Renal cortical epithelial cell (primary cell): ENCODE measurements at regions not wholly inside any gene's neighbourhood (a gene's known extent, or its start where the extent isn't known, plus 50 kb on each side); places are given as distances from the start of the nearest gene placed in this dataset.

Source experiments
- DNase-seq: peaks from one replicate; pipeline ENCODE4 v3.0.0-alpha.2; 2011; ENCODE audit warnings: low read depth

DNA sequence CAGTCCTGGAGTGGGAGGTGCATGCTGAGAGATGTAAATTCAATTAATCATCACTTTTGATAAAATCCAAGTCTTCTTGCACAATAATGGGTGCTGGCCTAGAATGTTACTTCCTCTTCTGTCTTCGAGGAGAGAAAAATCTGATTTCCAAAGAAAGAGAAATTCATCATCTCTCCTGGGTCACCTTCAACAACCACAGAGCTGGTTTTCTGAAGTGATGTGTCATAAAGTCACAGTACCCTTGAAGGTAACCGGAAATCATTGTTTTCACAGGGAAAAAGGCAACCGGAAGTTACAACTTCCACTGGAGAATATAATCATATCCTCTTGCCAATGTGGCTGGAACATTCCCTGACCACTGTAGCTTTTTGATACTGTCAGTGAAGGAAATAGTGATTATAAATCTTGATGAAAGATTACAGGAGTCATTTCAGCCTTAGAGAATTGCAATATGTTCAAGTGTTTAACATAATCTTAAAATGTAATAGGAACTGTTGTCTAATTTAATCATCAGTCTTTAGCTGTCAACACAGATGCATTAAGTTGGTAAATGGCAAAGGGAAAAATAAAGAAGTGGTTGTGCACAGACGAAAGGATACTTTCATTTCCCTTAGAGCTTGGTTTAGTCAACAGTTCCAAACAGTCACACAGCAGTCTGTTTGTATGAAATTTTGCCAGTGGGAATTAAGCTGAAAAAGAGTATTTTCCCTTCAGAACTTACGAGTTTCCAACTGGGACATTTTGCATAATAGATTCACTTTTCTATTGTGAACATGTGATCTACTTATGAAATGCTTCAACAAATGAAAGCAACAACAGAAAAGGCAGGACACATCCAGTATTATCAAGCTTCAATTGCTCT, 106.5 kb upstream of the SLC4A7 start:
- DNase-seq, result peak; percentile 60

DNA sequence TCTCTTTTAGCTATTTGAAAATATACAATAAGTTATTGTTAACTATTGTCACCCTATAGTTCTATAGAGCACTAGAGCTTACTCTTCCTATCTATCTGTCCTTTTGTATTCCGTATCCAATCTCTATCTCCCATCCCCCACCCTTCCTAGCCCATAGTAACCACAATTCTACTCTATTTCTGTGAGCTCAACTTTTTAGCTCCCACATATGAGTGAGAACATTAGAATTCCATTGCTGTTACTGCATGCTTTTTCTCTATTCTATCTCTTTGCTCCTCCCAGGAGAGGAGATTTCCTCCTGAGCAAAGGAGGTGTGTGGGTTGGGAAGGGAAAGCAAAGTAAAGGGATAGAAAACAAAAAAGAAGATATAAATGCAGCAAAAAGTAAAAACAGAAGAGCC, 105.6 kb upstream of the SLC4A7 start:
- no peak for DNase-seq

DNA sequence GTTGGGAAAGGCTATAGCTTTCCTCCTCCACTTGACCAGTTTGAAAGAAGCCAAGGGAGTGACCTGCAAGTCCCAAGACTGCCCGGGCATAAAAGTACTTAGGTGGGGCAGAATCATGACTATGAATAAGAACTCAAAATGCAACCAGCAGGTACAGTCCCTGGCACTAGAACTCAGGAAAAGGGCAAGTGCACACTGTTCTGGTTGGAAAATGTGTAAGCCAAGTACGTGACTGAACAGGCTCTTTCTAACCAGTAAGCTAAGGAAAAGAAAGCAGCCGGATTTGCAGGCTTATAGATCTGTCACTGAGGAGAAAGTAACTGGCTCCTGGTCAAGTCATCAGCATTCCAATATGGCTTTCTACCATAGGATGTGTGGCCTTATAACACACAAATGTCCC, 101.2 kb upstream of the SLC4A7 start:
- DNase-seq, result peak; percentile 95

DNA sequence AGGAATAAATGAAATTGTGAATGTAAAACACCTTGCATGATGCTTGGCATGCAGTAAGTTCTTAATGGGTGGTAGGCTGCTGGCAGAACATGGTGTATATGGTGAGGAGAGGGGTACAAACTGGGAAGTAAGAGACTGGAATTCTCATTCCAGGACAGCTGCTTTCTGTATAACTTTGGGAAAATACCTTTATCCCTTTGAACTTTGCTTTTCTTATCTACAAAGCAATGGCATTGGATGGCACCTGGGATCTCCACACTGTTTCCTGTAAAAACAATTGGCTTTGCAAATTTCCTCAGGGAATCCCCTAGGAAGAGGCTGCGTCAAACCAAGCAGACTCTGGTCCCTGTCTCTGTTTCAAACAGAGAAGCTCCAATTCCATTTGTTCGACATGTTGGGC, 100.7 kb upstream of the SLC4A7 start:
- DNase-seq, result no peak

DNA sequence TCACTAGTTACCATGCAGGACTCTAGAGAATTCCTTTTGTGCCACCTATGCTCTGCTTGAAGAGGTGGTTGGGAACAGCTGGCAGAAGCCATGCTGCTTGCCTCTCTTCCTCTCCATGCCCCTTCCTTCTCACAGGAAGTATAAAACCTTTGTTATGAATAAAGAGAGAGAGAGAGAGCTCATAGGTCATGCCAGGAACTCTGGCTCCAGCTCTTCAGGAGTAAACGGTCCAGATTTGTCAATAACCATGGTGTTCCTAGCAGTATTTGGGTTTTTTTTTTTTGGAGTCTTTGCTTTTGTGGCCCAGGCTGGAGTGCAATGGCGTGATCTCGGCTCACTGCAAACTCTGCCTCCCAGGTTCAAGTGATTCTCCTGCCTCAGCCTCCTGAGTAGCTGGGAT, 97.7 kb upstream of the SLC4A7 start:
- DNase-seq, result no peak

DNA sequence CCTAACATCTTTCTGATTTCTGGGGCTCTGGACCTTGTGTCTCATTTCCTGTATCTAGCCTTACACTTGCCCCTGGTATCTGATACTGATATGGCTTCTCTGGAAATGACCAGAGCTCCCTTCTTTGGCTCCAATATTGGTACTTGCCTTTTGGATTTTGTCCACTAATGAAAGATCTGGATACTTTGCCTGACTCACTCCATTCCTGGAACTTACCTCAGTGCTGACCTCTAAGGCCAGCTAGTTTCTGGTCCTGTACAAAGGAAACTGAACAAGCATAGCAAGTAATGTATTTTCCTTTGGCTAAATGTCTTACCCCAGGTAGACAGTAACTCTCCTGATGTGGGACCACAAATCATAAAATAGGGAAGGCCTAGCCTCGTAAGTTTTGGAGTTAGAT, 93.8 kb upstream of the SLC4A7 start:
- DNase-seq, result peak; percentile 85

DNA sequence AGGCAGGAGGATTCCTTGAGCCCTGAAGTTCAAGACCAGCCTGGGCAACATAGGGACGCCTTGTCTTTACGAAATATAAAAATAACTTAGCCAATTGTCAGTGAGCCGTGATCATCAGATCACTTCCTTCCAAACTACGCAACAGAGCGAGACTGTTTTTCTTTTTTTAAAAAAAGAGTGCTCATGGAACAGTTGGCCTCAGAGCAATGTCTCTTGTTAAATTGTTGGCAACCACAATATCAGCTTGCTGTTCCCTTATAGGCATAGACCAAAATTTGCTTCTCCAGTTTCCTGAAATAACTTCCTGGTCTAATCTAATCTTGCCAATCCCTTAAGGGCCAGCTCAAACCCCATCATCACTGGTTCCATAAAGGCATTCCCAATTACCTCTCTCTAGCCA, 93.3 kb upstream of the SLC4A7 start:
- no peak for DNase-seq

DNA sequence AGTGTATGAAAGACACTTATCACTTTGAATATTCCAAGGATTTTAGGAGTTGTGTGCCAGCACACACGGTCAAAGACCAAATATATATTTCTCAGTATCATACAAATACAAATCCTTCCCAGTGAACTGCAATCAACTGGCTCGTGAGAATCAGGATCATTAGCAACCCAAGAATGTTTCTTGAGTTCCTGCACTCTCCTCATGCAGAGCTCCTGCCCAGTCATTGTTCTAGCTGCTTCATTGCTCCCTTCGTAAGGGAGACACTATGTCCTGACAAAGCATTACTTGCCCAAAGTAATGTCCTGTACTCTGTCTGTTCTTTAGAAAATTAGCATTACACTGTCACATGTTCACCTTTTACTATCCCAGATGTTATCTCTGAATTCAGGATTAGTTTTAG, 92.0 kb upstream of the SLC4A7 start:
- DNase-seq, result peak; percentile 95

DNA sequence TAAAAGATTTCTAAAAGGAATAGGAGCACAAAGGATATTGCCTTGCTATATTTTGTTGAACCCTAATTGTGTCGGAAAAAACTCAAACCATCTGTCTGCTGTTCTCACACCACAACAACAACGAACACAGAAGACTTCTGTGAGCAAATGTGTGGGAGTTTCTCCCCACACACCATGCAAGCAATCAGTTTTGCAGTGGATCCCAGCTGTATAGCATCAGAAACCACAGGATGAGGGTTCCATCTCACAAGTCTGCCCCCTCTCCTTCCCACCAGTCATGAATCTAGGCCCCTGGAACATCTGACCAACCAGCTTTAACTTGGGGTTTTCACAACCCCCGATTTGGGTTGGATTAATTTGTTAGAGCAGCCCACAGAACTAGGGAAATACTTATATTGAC, 91.3 kb upstream of the SLC4A7 start:
- DNase-seq, result no peak

DNA sequence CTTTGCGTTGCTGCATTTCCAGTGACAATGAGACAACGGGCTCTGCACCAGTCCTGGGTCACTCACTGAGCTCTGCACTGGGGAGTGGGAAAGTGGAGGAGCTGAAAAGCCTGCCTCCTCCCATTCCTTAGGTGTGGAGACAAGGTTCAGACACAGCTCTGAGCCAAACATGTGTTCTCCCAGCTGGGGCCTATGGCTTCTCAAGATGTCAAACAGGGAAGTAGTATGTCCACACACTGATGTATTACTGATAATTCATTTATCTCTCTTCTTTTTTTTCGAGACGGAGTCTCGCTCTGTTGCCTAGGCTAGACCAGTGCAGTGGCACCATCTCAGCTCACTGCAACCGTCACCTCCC, 90.2 kb upstream of the SLC4A7 start:
- DNase-seq, result no peak

DNA sequence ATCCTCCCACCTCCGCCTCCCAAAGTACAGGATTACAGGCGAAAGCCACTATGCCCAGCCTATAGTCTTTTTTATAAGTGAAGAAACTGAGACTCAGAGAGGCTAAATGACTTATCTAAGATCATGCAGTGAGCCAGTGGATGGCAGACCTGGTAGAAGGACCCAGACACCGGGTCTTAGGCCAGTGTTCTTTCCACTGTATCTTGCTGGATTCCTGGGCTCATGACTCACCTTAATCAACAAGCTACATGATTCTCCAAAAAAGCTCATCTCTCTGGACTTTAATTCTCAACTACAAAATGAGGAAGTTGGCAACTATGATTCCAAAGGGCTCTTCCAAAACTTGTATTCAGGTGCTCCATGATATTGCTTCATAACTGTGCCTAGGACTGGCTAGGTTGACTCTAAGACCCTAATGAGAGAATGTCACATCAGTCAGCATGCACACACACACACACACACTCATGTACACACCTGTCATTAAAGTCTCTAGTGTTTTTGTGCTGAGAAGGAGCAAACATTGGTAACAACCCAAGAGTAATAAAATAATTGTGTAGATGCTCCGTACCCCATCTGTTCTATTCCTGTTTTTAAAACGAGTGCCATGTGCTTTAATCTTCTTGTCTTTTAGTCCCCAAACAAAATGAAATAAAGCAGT, 89.7 kb upstream of the SLC4A7 start:
- DNase-seq, result no peak

DNA sequence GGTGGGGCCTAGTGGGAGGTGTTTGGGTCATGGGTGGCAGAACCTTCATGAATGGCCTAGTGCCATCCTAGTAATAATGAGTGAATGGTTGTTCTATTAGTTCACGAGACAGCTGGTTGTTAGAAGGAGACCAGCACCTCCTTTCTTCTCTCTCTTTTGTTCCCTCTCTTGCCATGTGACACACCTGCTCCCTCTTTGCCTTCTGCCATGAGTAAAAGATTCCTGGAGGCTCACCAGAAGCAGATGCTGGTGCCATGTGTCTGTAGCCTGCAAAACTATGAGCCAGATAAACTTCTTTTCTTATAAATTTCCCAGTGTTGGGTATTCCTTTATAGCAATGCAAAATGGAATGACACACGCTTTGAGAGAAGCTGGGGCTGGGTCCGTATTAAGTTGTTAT, 89.0 kb upstream of the SLC4A7 start:
- DNase-seq, result no peak

DNA sequence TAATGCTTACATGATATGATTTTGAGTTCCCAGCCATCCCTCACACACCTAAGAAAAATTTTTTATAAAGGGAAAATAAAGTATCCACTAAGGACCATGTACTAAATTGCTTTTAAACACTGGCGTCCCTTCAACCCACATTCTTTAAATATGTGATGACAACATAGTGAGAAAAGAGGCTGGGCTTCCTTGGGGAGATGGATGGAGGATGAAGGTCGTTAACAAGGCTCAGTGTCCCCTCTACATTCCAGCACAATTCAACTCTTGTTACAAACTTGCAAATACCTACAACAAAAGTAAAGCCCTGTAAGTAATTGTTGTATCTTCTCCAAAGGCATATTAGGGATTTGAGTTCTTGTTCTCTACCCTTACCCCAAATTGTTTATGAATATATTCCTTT, 87.2 kb upstream of the SLC4A7 start:
- DNase-seq, result no peak

DNA sequence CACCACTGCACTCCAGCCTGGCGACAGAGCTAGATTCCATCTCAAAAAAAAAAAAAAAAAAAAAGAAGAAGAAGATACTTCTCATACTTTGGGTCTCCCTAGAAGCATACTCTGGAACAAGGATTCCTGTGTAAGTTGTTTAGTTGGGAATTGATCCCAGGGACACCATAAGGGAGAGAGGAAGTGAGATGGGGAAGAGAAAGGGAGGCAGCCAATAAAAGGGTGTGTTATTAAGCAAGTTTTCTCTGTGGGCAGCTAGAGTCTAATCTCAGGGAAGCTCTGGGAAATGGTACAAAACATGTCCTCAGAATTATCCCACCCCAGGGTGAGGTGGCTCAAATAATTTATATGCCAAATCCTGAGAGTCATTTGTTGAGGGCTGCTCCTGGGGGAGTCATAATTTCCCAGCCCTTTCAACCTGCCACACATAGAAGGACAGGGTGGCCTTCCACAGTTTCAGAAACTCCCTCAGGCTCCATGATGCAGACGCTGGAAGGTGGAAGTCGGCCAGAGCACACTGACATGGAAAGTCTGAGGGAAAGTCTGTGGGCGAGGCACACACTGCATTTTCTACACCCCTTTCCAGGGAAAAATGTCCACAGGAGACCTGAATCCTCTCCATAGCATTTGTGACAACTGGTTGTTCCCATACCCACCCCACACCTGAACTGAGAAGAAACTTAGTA, 86.4 kb upstream of the SLC4A7 start:
- peak; percentile 19 for DNase-seq

DNA sequence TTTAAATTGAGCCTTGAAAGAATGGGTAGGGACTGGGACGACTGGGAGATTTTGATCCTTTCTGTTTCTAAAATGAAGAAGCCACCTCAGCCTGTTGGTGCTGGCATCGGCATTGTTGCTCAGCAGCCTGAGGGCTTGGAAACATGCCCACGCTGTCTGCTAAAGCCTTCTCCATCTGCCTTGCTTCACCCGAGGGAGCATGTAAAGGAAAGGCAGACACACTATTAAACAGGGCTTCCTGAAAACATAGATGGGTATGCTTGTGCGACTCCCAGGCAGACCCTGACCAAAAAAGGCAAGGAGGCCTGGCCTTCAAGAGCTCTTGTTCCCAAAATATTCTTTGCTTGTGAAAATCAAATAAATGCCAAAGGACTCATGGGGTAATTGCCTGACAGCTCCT, 84.2 kb upstream of the SLC4A7 start:
- DNase-seq, result peak; percentile 57

DNA sequence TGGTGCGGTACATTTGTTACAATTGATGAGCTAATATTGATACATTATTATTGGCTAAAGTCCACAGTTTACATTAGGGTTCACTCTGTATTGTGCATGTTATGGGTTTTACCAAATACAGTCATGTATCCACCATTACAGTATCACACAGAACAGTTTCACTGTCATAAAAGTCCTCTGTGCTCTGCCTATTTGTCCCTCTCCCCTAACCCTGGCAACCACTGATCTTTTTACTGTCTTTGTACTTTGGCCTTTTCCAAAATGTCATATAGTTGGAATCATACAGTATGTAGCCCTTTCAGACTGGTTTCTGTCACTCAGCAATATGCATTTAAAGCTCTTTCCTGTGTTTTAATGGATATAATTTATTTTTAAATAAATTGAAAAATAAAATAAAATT, 83.1 kb upstream of the SLC4A7 start:
- DNase-seq, result no peak

DNA sequence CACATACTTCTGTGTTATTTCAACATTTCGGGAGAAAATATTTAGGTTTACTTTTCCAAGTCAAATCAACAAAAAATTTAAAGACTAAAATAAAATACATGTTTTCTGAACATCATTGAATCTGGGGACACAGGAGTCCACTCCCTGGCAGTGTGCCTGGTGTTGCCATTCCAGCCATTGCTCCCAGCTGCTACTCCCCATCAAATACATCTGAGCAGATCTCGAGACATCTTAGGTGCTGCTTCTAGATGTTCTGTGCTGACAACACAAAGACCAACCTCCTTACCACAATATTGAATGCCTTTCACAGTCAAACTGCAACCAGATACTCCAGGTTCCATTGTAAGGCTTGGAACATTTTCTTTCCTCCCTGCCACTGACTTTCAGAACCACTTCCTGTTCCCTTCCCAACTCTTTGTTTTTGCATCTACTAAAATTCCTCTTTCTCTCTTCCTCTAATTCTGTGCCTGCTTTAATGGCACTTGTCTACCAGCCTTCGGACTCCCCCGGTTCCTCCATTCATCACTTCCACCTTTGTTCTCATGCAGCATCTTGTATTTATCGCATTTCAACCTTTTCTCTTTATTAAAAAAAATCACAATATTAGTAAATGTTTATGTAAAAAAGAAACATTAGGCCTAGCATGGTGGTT, 81.1 kb upstream of the SLC4A7 start:
- DNase-seq, result no peak

DNA sequence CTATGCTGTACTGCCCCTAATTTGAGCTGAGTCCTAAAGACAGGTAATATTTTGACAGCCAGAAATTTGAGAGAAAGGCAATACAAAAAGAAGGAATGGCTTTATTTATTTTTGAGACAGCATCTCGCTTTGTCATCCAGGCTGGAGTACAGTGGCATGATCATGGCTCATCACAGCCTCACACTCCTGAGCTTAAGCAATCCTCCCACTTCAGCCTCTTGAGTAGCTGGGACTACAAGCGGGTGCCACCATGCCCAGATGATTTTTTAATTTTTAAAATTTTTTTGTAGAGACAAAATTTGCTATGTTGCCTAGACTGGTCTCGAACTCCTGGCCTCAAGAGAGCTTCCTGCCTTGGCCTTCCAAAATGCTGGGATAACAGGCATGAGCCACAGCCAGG, 77.4 kb upstream of the SLC4A7 start:
- DNase-seq, result no peak

DNA sequence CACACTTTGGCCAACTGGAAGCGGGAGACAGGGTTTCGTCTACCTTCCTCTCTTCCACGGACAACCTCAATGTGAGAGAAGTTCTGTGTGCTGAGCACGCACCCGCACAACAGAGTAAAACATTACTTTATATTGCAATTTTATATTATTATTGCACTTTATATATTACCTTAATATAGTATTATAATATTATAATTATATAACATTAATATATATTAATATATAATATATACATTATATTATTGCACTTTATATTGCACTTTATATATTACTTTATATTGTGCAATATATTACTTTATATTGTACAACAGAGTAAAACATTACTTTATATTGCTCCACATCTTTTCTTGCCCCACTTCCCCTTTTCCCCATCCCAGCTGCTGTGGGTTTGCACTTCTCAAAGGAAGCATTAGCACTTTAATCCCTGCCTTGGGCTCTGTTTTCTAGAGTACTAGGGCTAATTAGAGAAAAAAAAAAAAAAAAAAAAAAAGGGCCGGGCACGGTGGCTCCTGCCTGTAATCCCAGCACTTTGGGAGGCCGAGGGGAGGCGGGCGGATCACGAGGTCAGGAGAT, 76.4 kb upstream of the SLC4A7 start:
- no peak for DNase-seq

DNA sequence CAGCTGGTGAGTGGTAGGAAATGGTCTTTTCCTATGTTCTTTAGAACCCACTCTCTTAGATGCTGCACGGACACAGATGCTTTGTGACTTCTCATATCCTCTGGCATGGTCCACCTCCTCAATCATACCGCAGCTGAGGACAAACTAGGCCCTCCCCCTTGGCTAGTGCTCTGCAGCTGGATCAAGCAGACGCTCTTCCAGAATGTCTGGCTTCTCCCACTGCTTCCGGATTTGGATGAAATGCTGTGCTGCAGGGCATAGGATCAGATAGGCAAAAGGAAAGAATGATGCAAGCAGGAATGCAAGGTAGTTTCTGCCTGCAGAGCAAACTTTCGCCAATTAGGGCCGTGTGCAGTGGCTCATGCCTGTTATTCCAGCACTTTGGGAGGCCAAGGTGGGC, 75.7 kb upstream of the SLC4A7 start:
- DNase-seq, result no peak

DNA sequence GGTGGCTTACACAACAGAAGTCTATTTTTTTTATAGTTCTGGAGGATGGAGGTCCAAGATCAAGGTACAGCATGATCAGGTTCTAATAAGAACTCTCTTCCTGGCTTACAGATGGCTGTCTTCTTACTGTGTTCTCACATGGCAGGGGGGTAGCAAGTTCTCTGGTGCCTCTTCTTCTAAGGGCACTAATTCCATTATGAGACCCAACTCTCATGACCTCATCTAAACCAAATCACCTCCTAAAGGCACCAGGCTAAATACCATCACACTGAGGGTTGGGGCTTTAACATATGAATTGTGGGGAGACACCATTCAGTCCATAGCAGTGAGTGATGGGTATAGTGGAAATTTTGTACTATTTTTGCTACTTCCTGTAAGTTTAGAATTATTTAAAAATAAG, 75.2 kb upstream of the SLC4A7 start:
- DNase-seq, result no peak

DNA sequence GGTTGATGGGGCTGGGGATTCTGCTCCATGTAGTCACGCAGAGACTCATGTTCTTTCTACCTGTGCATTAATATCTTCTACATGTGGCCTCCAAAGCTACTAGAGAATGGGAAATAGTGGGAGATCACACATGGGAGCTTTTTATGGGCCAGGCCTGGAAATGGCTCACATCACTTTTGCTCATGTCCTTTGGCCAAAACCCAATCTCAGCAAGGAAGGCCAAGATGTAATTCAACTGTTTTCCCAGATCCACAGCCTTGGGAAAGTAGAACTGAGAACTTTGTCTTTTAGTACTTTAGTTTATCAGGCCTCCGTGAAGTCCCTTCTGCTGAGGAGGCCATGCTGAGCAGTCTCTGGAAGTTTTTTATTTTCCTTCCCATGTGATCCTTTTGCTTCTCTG, 73.2 kb upstream of the SLC4A7 start:
- no peak for DNase-seq
